ENCODE measurements at regions not wholly inside any gene's neighbourhood (a gene's known extent, or its start where the extent isn't known, plus 50 kb on each side); places are given as distances from the start of the nearest gene placed in this dataset.

DNA sequence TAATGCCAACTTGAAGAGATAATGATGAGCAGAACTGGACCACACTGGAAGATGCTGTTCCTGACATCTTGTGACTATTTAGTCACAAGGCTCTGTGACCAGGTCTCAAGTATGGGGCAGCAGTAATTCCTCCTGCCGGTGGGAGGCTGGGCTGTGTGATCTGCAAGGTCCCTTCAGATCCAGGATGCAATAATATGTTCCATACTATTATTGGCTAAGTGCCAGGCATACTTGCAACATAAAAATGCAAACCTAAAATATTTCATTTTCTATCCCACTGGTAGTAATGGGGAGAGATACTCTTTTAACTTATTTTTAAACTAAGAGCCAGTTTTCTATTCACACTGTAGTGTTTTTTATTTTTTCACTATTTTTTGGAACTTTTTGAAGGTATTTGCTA lies 171.5 kb downstream of the CYP26A1 start:
- intact Hi-C loops (cut with micrococcal nuclease) (no loop called here), dilution Hi-C loops (cut with MboI; ENCODE audit: extremely low pct_ligation_motif_present, low sequenced_read_pairs) (no loop called here)
- Histone ChIP-seq H3K27ac (ENCODE audit: insufficient read depth, low read depth, low read length) (no peak overlapping the region), H3K4me3 (replicated peaks in 1 of 3; ENCODE audit: insufficient read depth in 1 of 3, low read depth in 1 of 3, low read length in 3 of 3) (no peak overlapping the region), H3K4me1 (ENCODE audit: control insufficient read depth, extremely low read depth, insufficient read depth, low read length) (no peaks in the 10 kb centered on the region), H4K20me1 (replicated peaks; ENCODE audit: control insufficient read depth, extremely low read depth, insufficient read depth, low read length) (no peaks in the 10 kb centered on the region), H3K9me3 (replicated peaks; ENCODE audit: control insufficient read depth, insufficient read depth, low read length) (no peaks in the 10 kb centered on the region), H3K9me1 (replicated peaks; ENCODE audit: control insufficient read depth, extremely low read depth, insufficient read depth, low read length) (no peaks in the 10 kb centered on the region), H2AFZ (ENCODE audit: low read depth, low read length) (no peak overlapping the region), H3K36me3 (ENCODE audit: control insufficient read depth in 2 of 2, extremely low read depth in 1 of 2, insufficient read depth in 2 of 2, low read length in 2 of 2) (no peaks in the 10 kb centered on the region), H3K9ac (replicated peaks; ENCODE audit: extremely low read depth, insufficient read depth, low read length) (no peak overlapping the region), H3K27me3 (ENCODE audit: control insufficient read depth in 2 of 2, insufficient read depth in 2 of 2, low read length in 2 of 2) (peaks cover 6 to 16% of the 10 kb centered on the region in 2 experiments), H3K4me2 (ENCODE audit: insufficient read depth, low read length) (no peak overlapping the region), H3K79me2 (ENCODE audit: control insufficient read depth, insufficient read depth, low read length) (no peaks in the 10 kb centered on the region)
- DNase-seq (ENCODE audit: low read depth, low spot score) (no peak), FAIRE-seq (no peak)
- TF ChIP-seq FOS (IDR thresholded peaks at IDR 0.05; ENCODE audit: borderline replicate concordance, insufficient read depth, low read length) (no peak), MYC (IDR thresholded peaks at IDR 0.05; ENCODE audit: low read depth, low read length) (no peak), MAX (IDR thresholded peaks at IDR 0.05; ENCODE audit: insufficient read depth, insufficient read length) (no peak), JUN (IDR thresholded peaks at IDR 0.05; ENCODE audit: borderline replicate concordance, insufficient read depth, insufficient read length, low read depth) (no peak), EZH2 (IDR thresholded peaks at IDR 0.05; ENCODE audit: borderline replicate concordance, low read depth, low read length, severe bottlenecking) (no peak), POLR2A (IDR thresholded peaks at IDR 0.05; ENCODE audit: low read depth, low read length) (no peak), POLR2AphosphoS5 (IDR thresholded peaks at IDR 0.05; ENCODE audit: insufficient read depth, low read depth, low read length) (no peak), GATA2 (IDR thresholded peaks at IDR 0.05; ENCODE audit: insufficient read depth, insufficient read length, low read depth, low read length) (no peak)
- TF ChIP-seq, protein P1, sequence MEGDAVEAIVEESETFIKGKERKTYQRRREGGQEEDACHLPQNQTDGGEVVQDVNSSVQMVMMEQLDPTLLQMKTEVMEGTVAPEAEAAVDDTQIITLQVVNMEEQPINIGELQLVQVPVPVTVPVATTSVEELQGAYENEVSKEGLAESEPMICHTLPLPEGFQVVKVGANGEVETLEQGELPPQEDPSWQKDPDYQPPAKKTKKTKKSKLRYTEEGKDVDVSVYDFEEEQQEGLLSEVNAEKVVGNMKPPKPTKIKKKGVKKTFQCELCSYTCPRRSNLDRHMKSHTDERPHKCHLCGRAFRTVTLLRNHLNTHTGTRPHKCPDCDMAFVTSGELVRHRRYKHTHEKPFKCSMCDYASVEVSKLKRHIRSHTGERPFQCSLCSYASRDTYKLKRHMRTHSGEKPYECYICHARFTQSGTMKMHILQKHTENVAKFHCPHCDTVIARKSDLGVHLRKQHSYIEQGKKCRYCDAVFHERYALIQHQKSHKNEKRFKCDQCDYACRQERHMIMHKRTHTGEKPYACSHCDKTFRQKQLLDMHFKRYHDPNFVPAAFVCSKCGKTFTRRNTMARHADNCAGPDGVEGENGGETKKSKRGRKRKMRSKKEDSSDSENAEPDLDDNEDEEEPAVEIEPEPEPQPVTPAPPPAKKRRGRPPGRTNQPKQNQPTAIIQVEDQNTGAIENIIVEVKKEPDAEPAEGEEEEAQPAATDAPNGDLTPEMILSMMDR (IDR thresholded peaks at IDR 0.05; ENCODE audit: extremely low read depth in 1 of 2, insufficient read depth in 1 of 2, low read depth in 1 of 2, low read length in 2 of 2): no peak
- POLR2A ChIA-PET: no interaction called here
- CTCF ChIA-PET: no interaction called here
- BruUV-seq (replicated peaks): no TSS peak
